Ascending aorta (tissue), 2 donors: ENCODE measurements at regions not wholly inside any gene's neighbourhood (a gene's known extent, or its start where the extent isn't known, plus 50 kb on each side); places are given as distances from the start of the nearest gene placed in this dataset.

Experiments used
- DNase-seq, 2 donors: peaks; one replicate each; pipeline ENCODE4 v3.0.0-alpha.2; 2019; ENCODE audit warnings: low spot score in 2 of 2
- H3K27ac ChIP-seq, 2 donors: fragments of 200-600 bp; sonication (generic); one replicate each; pipeline ENCODE4 v1.5.1; 2016 to 2017; ENCODE audit warnings: mild to moderate bottlenecking in 1 of 2
- H3K27me3 ChIP-seq: fragments of 200-600 bp; sonication (generic); one replicate; pipeline ENCODE4 v1.5.1; 2017
- H3K36me3 ChIP-seq, 2 donors: fragments of 200-600 bp; sonication (generic); one replicate each; pipeline ENCODE4 v1.5.1; 2016
- H3K4me1 ChIP-seq, 2 donors: fragments of 200-600 bp; sonication (generic); one replicate each; pipeline ENCODE4 v1.5.1; 2016 to 2017; ENCODE audit warnings: mild to moderate bottlenecking in 1 of 2
- H3K4me3 ChIP-seq, 2 donors: fragments of 200-600 bp; sonication (generic); one replicate each; pipeline ENCODE4 v1.5.1; 2016 to 2017; ENCODE audit warnings: mild to moderate bottlenecking in 1 of 2
- H3K9me3 ChIP-seq, 2 donors: fragments of 200-600 bp; sonication (generic); one replicate each; pipeline ENCODE4 v1.5.1; 2016
- intact Hi-C: fragments of 100-400 bp; cut with DNase I; formaldehyde crosslinking; loops from one replicate; pipeline ENCODE4 v1.15.1; 2023
- TF ChIP-seq, protein P1 (sequence below), 3 experiments: fragments of 200-600 bp in 2 of 3; fragments of 450-650 bp in 1 of 3; sonication (generic) in 2 of 3; IDR thresholded peaks; one replicate each; pipeline ENCODE4 v1.5.1; 2016 to 2019; ENCODE audit warnings: antibody characterized with exemption in 3 of 3, mild to moderate bottlenecking in 1 of 3, moderate library complexity in 1 of 3

DNA sequence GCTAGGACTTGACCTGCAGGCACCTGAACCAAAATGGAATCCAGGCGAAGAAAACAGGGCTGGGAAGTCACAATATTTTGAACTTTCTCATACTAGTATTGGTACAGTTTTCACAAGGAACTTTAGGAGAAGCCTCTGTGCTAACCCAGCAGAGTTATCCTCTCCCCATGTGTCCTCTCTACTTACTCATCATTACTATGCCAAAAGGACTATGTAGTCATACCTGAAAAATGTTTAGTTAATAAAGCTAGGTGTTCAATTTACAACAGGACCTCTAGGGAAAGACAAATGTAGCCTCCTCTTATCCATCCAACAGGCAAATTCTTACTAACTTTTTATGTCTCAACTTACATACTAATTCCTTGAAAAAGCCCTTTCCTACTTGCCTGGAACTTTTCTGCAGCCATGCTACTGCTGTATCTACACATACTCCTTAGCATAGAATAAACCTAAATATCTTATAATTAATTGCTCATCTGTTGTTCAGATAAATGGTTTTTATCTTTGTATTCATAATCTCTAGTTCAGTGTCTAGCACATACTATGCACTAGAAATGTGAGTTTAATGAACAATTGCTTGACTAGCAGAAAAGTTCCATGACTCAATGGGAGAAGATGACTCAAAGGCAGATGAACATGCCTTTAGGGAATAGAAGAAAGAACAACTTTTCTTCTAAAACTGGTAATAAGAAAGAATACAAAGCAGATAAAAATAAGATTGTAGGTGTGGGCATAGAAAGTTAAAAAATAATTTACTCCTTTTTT lies 215.5 kb upstream of the VEGFC start:
- no peaks in the 10 kb centered on the region for H3K36me3 ChIP-seq
- H3K4me1 ChIP-seq, result no peaks in the 10 kb centered on the region
- H3K4me3 ChIP-seq, result no peak overlapping the region
- H3K27me3 ChIP-seq, result no peaks in the 10 kb centered on the region
- H3K9me3 ChIP-seq, result no peaks in the 10 kb centered on the region
- no peak overlapping the region for H3K27ac ChIP-seq
- DNase-seq, result no peak
- TF ChIP-seq, protein P1, sequence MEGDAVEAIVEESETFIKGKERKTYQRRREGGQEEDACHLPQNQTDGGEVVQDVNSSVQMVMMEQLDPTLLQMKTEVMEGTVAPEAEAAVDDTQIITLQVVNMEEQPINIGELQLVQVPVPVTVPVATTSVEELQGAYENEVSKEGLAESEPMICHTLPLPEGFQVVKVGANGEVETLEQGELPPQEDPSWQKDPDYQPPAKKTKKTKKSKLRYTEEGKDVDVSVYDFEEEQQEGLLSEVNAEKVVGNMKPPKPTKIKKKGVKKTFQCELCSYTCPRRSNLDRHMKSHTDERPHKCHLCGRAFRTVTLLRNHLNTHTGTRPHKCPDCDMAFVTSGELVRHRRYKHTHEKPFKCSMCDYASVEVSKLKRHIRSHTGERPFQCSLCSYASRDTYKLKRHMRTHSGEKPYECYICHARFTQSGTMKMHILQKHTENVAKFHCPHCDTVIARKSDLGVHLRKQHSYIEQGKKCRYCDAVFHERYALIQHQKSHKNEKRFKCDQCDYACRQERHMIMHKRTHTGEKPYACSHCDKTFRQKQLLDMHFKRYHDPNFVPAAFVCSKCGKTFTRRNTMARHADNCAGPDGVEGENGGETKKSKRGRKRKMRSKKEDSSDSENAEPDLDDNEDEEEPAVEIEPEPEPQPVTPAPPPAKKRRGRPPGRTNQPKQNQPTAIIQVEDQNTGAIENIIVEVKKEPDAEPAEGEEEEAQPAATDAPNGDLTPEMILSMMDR (IDR thresholded peaks at IDR 0.05), result no peak
- intact Hi-C loops, result no loop called here

DNA sequence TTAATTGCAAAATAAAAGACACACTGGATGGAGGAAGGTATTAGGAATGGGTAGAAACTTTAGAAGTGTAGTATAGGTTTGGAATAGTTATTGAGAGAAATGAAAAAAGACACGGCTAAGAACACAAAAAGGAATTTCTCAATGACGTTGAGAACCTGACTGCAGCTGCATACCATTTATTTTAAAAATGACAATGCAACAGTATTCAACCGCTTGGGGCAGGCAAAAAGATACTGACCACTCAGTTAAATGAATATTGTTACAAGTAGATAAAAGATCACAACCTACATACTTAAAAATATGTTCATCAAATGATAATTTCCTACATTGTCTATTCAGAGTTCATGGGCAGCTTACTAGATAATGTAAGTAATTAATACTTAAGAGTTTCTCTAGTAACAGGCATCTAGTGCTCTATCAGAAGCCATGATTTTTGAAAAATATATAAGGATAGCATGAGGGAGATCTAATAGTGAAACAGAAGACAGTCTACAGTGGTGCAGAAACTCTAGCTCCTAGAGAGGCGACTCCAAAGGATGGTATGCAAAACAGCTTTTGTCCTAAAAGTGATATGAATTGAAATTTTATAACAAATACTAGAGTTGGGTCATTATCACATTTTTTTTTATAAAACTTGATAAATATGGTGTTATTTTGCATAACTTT lies 216.2 kb upstream of the VEGFC start:
- TF ChIP-seq, protein P1 (IDR thresholded peaks at IDR 0.05), result no peak
- Histone ChIP-seq H3K9me3 (no peaks in the 10 kb centered on the region), H3K27me3 (no peaks in the 10 kb centered on the region), H3K4me3 (no peak overlapping the region), H3K36me3 (no peaks in the 10 kb centered on the region), H3K27ac (no peak overlapping the region), H3K4me1 (no peaks in the 10 kb centered on the region)
- DNase-seq, result no peak
- intact Hi-C loops, result no loop called here

DNA sequence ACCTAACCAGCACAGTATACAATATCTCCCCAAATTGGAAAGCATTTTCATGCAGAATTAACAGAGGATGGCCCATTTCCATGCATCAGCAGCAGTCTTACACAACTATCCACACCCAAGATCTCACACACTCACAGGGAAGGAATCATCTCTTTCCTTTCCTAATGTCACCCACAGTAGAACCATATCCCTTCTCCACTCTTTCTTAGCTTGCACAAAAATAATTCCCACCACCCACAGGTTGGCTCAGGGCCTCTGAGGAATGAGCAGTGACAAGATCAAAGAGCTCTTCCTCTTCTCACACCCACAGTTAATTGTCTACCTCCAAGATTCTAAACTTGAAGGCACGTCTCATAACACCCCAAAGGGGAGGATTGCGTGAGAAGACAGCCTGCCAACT lies 217.7 kb upstream of the VEGFC start:
- Histone ChIP-seq H3K27me3 (no peaks in the 10 kb centered on the region), H3K27ac (no peak overlapping the region), H3K4me1 (no peaks in the 10 kb centered on the region), H3K9me3 (no peaks in the 10 kb centered on the region), H3K4me3 (no peak overlapping the region), H3K36me3 (no peaks in the 10 kb centered on the region)
- intact Hi-C loops, result no loop called here
- no peak for DNase-seq
- TF ChIP-seq, protein P1 (IDR thresholded peaks at IDR 0.05), result no peak

DNA sequence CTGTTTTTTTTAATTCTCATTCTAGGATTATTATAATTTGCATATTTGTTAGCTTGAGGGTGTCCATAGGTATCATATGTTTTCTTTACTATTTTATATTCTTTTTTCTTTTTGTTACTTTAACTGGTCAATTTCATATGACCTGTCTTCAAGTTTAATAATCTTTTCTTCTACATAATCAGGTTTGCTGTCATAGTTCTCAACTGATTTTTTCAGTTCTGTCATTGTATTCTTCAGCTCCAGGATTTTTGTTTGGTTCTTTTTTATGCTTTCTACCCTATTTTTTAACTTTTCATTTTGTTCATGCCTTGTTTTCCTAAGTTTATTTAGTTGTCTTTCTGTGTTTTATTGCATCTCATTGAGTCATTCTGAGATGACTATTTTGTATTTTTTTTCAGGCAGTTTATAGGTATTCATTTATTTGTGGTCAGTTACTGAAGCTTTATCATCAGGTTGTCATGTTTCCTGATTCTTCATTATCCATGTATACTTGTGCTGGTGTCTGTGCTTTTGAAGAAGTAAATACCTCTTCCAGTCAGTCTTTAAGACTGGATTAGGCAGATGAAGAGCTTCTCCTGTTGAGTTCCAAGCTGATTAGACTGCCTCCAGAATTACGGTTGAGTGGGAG lies 220.3 kb upstream of the VEGFC start:
- no peak overlapping the region for H3K4me3 ChIP-seq
- no peak overlapping the region for H3K27ac ChIP-seq
- no peaks in the 10 kb centered on the region for H3K27me3 ChIP-seq
- no peak for DNase-seq
- no peaks in the 10 kb centered on the region for H3K36me3 ChIP-seq
- intact Hi-C loops, result no loop called here
- no peaks in the 10 kb centered on the region for H3K9me3 ChIP-seq
- H3K4me1 ChIP-seq, result no peaks in the 10 kb centered on the region
- TF ChIP-seq, protein P1 (IDR thresholded peaks at IDR 0.05), result no peak

DNA sequence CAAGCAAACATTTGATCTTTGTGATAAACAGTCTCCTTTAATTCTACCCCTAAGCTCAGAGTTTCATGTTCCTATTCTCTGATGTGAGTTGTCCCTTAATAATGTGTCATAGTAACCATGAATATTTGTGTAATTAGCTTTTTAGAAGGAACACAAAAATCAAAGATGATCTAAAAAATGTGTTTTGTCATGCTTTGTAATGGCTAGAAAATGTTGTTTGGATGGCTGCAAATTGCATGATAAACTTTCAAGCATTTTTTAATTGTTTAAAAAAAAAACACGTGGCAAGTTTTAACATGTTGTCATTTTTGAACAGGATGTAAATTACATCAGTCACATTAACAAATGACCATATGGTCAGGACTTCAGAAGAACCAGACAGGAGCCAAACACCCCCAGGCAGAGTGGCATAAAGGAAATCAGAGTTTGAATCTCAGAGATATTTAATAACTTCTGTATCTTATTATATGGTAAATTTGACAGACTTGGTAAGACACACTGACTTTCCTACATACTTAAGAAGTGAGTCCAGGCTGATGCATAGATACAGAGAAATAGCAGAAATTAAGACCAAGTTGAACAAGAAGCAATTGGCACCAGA lies 223.9 kb upstream of the VEGFC start:
- Histone ChIP-seq H3K27ac (no peak overlapping the region), H3K4me3 (no peak overlapping the region), H3K36me3 (no peaks in the 10 kb centered on the region), H3K27me3 (no peaks in the 10 kb centered on the region), H3K4me1 (no peaks in the 10 kb centered on the region), H3K9me3 (no peaks in the 10 kb centered on the region)
- intact Hi-C loops, result no loop called here
- TF ChIP-seq, protein P1 (IDR thresholded peaks at IDR 0.05), result no peak
- no peak for DNase-seq
